ENCODE measurements at regions not wholly inside any gene's neighbourhood (a gene's known extent, or its start where the extent isn't known, plus 50 kb on each side); places are given as distances from the start of the nearest gene placed in this dataset.

GRCh38 chr1:4931486-4931885 lies 277.1 kb downstream of the AJAP1 start:
- no peaks in the 10 kb centered on the region for H3K9me3 ChIP-seq
- no peaks in the 10 kb centered on the region for H3K36me3 ChIP-seq (ENCODE audit: control insufficient read depth, insufficient read depth, low read length)
- no peaks in the 10 kb centered on the region for H3K4me1 ChIP-seq
- no TSS peak for BruUV-seq (replicated peaks)
- no peak for TF ChIP-seq CTCF (IDR thresholded peaks at IDR 0.05; ENCODE audit: insufficient read depth in 1 of 2, low read depth in 1 of 2, low read length in 1 of 2, severe bottlenecking in 1 of 2, unreplicated experiment in 1 of 2)
- no peak overlapping the region for H3K27ac Mint-ChIP-seq (ENCODE audit: unreplicated experiment)
- H3K27me3 ChIP-seq (replicated peaks; ENCODE audit: control insufficient read depth, insufficient read depth, low read length): no peaks in the 10 kb centered on the region
- H3K4me3 Mint-ChIP-seq (ENCODE audit: unreplicated experiment): no peak overlapping the region
- no peak overlapping the region for H3K4me3 ChIP-seq (ENCODE audit: low read depth, low read length)
- H3K4me1 Mint-ChIP-seq (ENCODE audit: low read depth, unreplicated experiment): no peaks in the 10 kb centered on the region
- no peaks in the 10 kb centered on the region for H3K9me3 Mint-ChIP-seq (ENCODE audit: unreplicated experiment)
- POLR2A ChIA-PET: no interaction called here
- no peak for DNase-seq
- no peaks in the 10 kb centered on the region for H3K36me3 Mint-ChIP-seq (ENCODE audit: insufficient read depth, unreplicated experiment)
- no peaks in the 10 kb centered on the region for H3K27me3 Mint-ChIP-seq (ENCODE audit: insufficient read depth, unreplicated experiment)
- intact Hi-C loops (cut with micrococcal nuclease; ENCODE audit: unreplicated experiment): no loop called here
- CTCF ChIA-PET: no interaction called here

GRCh38 chr1:4928186-4928585 lies 273.8 kb downstream of the AJAP1 start:
- POLR2A ChIA-PET: no interaction called here
- BruUV-seq (replicated peaks): no TSS peak

GRCh38 chr1:4924356-4924755 lies 269.9 kb downstream of the AJAP1 start:
- Mint-ChIP-seq H3K4me3 (ENCODE audit: unreplicated experiment) (no peak overlapping the region), H3K4me1 (ENCODE audit: low read depth, unreplicated experiment) (no peaks in the 10 kb centered on the region), H3K9me3 (ENCODE audit: unreplicated experiment) (peaks cover 15% of the 10 kb centered on the region), H3K27me3 (ENCODE audit: insufficient read depth, unreplicated experiment) (no peaks in the 10 kb centered on the region), H3K27ac (ENCODE audit: unreplicated experiment) (no peak overlapping the region), H3K36me3 (ENCODE audit: insufficient read depth, unreplicated experiment) (no peaks in the 10 kb centered on the region)
- POLR2A ChIA-PET: no interaction called here
- intact Hi-C loops (cut with micrococcal nuclease; ENCODE audit: unreplicated experiment): no loop called here
- Histone ChIP-seq H3K27me3 (replicated peaks; ENCODE audit: control insufficient read depth, insufficient read depth, low read length) (no peaks in the 10 kb centered on the region), H3K4me1 (no peaks in the 10 kb centered on the region), H3K4me3 (ENCODE audit: low read depth, low read length) (no peak overlapping the region), H3K9me3 (no peaks in the 10 kb centered on the region), H3K36me3 (ENCODE audit: control insufficient read depth, insufficient read depth, low read length) (no peaks in the 10 kb centered on the region)
- DNase-seq: no peak
- no peak for TF ChIP-seq CTCF (IDR thresholded peaks at IDR 0.05; ENCODE audit: insufficient read depth in 1 of 2, low read depth in 1 of 2, low read length in 1 of 2, severe bottlenecking in 1 of 2, unreplicated experiment in 1 of 2)
- BruUV-seq (replicated peaks): no TSS peak
- CTCF ChIA-PET: no interaction called here

More at GRCh38 chr1:4928186-4928585, 273.8 kb downstream of the AJAP1 start:
- no peak for TF ChIP-seq CTCF (IDR thresholded peaks at IDR 0.05; ENCODE audit: insufficient read depth in 1 of 2, low read depth in 1 of 2, low read length in 1 of 2, severe bottlenecking in 1 of 2, unreplicated experiment in 1 of 2)
- DNase-seq: no peak
- Histone ChIP-seq H3K4me1 (no peaks in the 10 kb centered on the region), H3K4me3 (ENCODE audit: low read depth, low read length) (no peak overlapping the region), H3K27me3 (replicated peaks; ENCODE audit: control insufficient read depth, insufficient read depth, low read length) (no peaks in the 10 kb centered on the region), H3K36me3 (ENCODE audit: control insufficient read depth, insufficient read depth, low read length) (no peaks in the 10 kb centered on the region), H3K9me3 (no peaks in the 10 kb centered on the region)
- H3K4me1 Mint-ChIP-seq (ENCODE audit: low read depth, unreplicated experiment): no peaks in the 10 kb centered on the region
- CTCF ChIA-PET: no interaction called here
- intact Hi-C loops (cut with micrococcal nuclease; ENCODE audit: unreplicated experiment): no loop called here
- H3K4me3 Mint-ChIP-seq (ENCODE audit: unreplicated experiment): no peak overlapping the region
- H3K9me3 Mint-ChIP-seq (ENCODE audit: unreplicated experiment): no peaks in the 10 kb centered on the region
- no peaks in the 10 kb centered on the region for H3K36me3 Mint-ChIP-seq (ENCODE audit: insufficient read depth, unreplicated experiment)
- H3K27ac Mint-ChIP-seq (ENCODE audit: unreplicated experiment): no peak overlapping the region
- H3K27me3 Mint-ChIP-seq (ENCODE audit: insufficient read depth, unreplicated experiment): no peaks in the 10 kb centered on the region

Data from Caco-2 (cell line).